Upper lobe of left lung (tissue), 4 donors: ENCODE measurements at regions not wholly inside any gene's neighbourhood (a gene's known extent, or its start where the extent isn't known, plus 50 kb on each side); places are given as distances from the start of the nearest gene placed in this dataset.

Experiments used
- CTCF ChIP-seq, 6 experiments: fragments of 450-650 bp in 4 of 6; fragments of 200-600 bp in 2 of 6; sonication (generic) in 2 of 6; IDR thresholded peaks; one replicate each; pipeline ENCODE4 v1.5.1; 2016 to 2019; ENCODE audit warnings: antibody characterized with exemption in 6 of 6
- EP300 ChIP-seq, 4 donors: sonication (generic); formaldehyde crosslinking; IDR thresholded peaks; one replicate each; pipeline ENCODE4 v1.5.1; 2017; ENCODE audit warnings: antibody characterized with exemption in 4 of 4, control low read depth in 2 of 4
- POLR2A ChIP-seq, 4 donors: fragments of 450-650 bp; IDR thresholded peaks; one replicate each; pipeline ENCODE4 v1.5.1; 2016 to 2017; ENCODE audit warnings: antibody characterized with exemption in 4 of 4, mild to moderate bottlenecking in 2 of 4
- POLR2AphosphoS5 ChIP-seq, 2 donors: sonication (generic); formaldehyde crosslinking; IDR thresholded peaks; one replicate each; pipeline ENCODE4 v1.5.1; 2017; ENCODE audit warnings: antibody characterized with exemption in 2 of 2

GRCh38 chr5:86806206-86806605, 188.5 kb downstream of the COX7C start:
- TF ChIP-seq CTCF (IDR thresholded peaks at IDR 0.05) (no peak), POLR2A (IDR thresholded peaks at IDR 0.05) (no peak), EP300 (IDR thresholded peaks at IDR 0.05) (no peak), POLR2AphosphoS5 (IDR thresholded peaks at IDR 0.05) (no peak)
